OCI-LY3 (cell line): ENCODE measurements at regions not wholly inside any gene's neighbourhood (a gene's known extent, or its start where the extent isn't known, plus 50 kb on each side); places are given as distances from the start of the nearest gene placed in this dataset.
A peak's percentile ranks its signal among the peaks of the same experiment; 100 is the strongest.

Source experiments
- H2AFZ ChIP-seq: fragments of 200-600, 300-600 bp; shearing (Covaris generic); 2 replicates; pipeline ENCODE4 v1.6.0; 2014; ENCODE audit warnings: antibody characterized with exemption, low read depth, low read length
- H3K27ac ChIP-seq: fragments of 200-600, 300-600 bp; sonication (generic); 2 replicates; pipeline ENCODE4 v1.5.1; 2014; ENCODE audit warnings: mild to moderate bottlenecking, low read length, moderate library complexity, mixed read lengths
- H3K27me3 ChIP-seq: fragments of 200-600, 300-600 bp; sonication (generic); 2 replicates; pipeline ENCODE4 v1.6.1; 2014; ENCODE audit warnings: low read depth, low read length, mixed read lengths
- H3K36me3 ChIP-seq: fragments of 200-600, 300-600 bp; sonication (generic); replicated peaks from 2 replicates; pipeline ENCODE3; 2014; ENCODE audit warnings: low read depth, low read length, mixed read lengths
- H3K4me1 ChIP-seq: fragments of 300-600, 200-600 bp; sonication (generic); 2 replicates; pipeline ENCODE4 v1.6.1; 2014; ENCODE audit warnings: low read length, mixed read lengths
- H3K4me2 ChIP-seq: fragments of 200-600, 300-600 bp; sonication (generic); 2 replicates; pipeline ENCODE4 v1.6.1; 2014; ENCODE audit warnings: low read length, mixed read lengths
- H3K4me3 ChIP-seq: fragments of 300-600, 200-600 bp; sonication (generic); 2 replicates; pipeline ENCODE4 v1.5.1; 2014; ENCODE audit warnings: antibody characterized with exemption, mild to moderate bottlenecking, low read length, moderate library complexity
- H3K79me2 ChIP-seq: fragments of 300-600, 200-600 bp; shearing (Covaris generic); 2 replicates; pipeline ENCODE4 v1.6.1; 2014; ENCODE audit warnings: mild to moderate bottlenecking, low read length, mixed read lengths
- H3K9ac ChIP-seq: fragments of 300-600, 200-600 bp; shearing (Covaris generic); 2 replicates; pipeline ENCODE4 v1.6.0; 2014; ENCODE audit warnings: mild to moderate bottlenecking, low read length, moderate library complexity
- H3K9me3 ChIP-seq: fragments of 200-600, 300-600 bp; shearing (Covaris generic); 2 replicates; pipeline ENCODE4 v1.6.1; 2014; ENCODE audit warnings: low read length, mixed read lengths; ENCODE audit not compliant: insufficient read depth
- H4K20me1 ChIP-seq: fragments of 200-600, 300-600 bp; sonication (generic); 2 replicates; pipeline ENCODE4 v1.6.1; 2016; ENCODE audit warnings: low read length, mixed read lengths; ENCODE audit not compliant: insufficient read depth
- EZH2phosphoT487 ChIP-seq: fragments of 200-600 bp; shearing (Covaris generic); IDR thresholded peaks from 2 replicates; pipeline ENCODE4 v1.6.1; 2018; ENCODE audit warnings: antibody characterized with exemption, mixed run types, low read depth
- TF ChIP-seq, protein P1 (sequence below): fragments of 200-600, 300-600 bp; sonication (generic); IDR thresholded peaks from 2 replicates; pipeline ENCODE4 v1.5.1; 2014; ENCODE audit warnings: antibody characterized with exemption, low read length, low read depth

DNA sequence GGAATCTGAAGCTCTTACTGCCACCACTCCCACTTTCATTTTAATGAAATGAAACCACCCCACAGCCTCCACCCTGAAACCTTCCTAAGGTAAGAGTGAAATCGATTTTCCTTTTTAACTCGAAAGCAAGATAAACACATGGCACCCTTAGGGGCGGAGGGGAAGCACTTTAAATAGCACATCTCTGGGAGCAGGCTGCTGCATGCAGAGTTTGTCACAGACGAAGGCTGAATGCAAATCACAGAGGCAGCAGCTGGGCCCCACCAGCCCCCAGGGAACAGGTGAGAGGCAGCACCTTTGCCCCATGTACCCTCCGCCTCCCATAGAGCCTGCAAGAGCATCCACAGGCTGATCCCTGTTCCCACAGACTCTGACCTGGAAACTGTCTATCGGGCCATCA, 60.0 kb upstream of the GRIK3 start:
- no peaks in the 10 kb centered on the region for H4K20me1 ChIP-seq
- peak overlapping the region; percentile 30 for H3K4me2 ChIP-seq
- no peak overlapping the region for H3K4me3 ChIP-seq
- no peak overlapping the region for H3K27ac ChIP-seq
- TF ChIP-seq, protein P1, sequence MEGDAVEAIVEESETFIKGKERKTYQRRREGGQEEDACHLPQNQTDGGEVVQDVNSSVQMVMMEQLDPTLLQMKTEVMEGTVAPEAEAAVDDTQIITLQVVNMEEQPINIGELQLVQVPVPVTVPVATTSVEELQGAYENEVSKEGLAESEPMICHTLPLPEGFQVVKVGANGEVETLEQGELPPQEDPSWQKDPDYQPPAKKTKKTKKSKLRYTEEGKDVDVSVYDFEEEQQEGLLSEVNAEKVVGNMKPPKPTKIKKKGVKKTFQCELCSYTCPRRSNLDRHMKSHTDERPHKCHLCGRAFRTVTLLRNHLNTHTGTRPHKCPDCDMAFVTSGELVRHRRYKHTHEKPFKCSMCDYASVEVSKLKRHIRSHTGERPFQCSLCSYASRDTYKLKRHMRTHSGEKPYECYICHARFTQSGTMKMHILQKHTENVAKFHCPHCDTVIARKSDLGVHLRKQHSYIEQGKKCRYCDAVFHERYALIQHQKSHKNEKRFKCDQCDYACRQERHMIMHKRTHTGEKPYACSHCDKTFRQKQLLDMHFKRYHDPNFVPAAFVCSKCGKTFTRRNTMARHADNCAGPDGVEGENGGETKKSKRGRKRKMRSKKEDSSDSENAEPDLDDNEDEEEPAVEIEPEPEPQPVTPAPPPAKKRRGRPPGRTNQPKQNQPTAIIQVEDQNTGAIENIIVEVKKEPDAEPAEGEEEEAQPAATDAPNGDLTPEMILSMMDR, result no peak
- TF ChIP-seq EZH2phosphoT487, result no peak
- H3K4me1 ChIP-seq, result peaks cover 13% of the 10 kb centered on the region
- H3K9me3 ChIP-seq, result no peaks in the 10 kb centered on the region
- H3K27me3 ChIP-seq, result no peaks in the 10 kb centered on the region
- no peak overlapping the region for H3K9ac ChIP-seq
- H3K79me2 ChIP-seq, result no peaks in the 10 kb centered on the region
- H2AFZ ChIP-seq, result no peak overlapping the region
- no peaks in the 10 kb centered on the region for H3K36me3 ChIP-seq

DNA sequence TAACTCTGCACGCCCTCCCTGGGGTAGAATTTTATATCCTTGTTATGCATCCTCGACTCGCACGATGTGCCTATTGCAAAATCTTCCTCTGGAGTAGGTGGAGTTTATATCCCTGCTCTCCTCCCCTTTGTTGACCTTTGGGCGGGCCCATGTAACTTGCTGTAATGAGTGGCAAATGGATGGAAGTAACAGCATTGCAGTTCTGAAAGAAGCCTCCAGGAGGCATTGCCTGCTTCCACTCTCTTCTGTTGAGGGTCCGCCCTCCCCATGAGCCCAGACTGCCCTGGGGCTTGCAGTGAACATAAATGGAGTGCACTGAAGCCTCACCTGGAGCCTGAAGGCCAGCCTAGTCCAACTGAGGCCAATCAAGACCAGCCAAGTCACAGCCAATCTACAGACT, 62.2 kb upstream of the GRIK3 start:
- Histone ChIP-seq H3K27ac (no peak overlapping the region), H3K36me3 (no peaks in the 10 kb centered on the region), H2AFZ (no peak overlapping the region), H3K79me2 (no peaks in the 10 kb centered on the region), H3K9me3 (no peaks in the 10 kb centered on the region), H3K27me3 (no peaks in the 10 kb centered on the region), H3K9ac (no peak overlapping the region), H3K4me2 (no peak overlapping the region), H4K20me1 (no peaks in the 10 kb centered on the region), H3K4me1 (peaks cover 13% of the 10 kb centered on the region), H3K4me3 (no peak overlapping the region)
- TF ChIP-seq, protein P1, result peak; percentile 50
- no peak for TF ChIP-seq EZH2phosphoT487

DNA sequence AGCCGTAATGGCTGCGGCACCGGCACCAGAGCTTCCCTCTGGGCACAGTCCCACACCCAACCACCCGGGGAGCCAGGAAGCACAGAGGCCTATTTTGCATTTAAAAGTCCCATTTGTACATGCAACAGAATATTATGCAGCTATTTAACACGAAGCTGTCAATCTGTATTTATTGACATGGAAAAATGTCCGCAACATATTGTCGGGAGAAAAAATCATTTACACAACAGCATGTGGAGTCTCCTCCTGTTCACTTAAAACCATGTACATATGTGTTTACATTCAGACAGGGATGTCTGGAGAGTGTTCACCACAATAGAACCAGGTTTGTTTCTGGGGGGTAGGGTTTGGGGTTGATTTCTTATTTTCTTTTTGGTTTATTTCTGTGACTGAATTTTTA, 63.4 kb upstream of the GRIK3 start:
- Histone ChIP-seq H3K79me2 (no peaks in the 10 kb centered on the region), H3K4me2 (no peak overlapping the region), H2AFZ (no peak overlapping the region), H3K9me3 (no peaks in the 10 kb centered on the region), H3K9ac (no peak overlapping the region), H3K4me1 (peaks cover 13% of the 10 kb centered on the region), H3K27me3 (no peaks in the 10 kb centered on the region), H3K36me3 (no peaks in the 10 kb centered on the region), H4K20me1 (no peaks in the 10 kb centered on the region), H3K27ac (no peak overlapping the region), H3K4me3 (no peak overlapping the region)
- no peak for TF ChIP-seq EZH2phosphoT487
- TF ChIP-seq, protein P1, result no peak

DNA sequence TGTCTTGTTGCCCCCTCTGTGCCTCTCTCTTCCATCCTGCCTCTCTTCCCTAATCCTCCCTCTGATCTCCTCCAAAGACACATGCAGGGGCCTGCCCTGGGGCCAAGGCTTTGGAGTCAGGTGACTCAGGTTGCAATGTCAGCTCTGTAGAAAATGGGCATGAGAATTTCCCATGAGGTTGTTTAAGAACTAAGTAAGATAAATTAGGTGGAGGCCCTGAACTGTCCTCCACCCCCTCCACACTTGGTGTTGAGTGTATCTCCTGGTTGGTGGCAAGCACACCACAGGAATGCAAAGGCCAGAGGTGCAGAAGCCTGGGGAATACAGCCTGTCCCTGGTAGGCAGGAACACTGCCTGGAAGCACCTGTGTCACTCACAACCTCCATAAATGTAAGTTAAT, 63.9 kb upstream of the GRIK3 start:
- H3K4me3 ChIP-seq, result no peak overlapping the region
- no peaks in the 10 kb centered on the region for H3K27me3 ChIP-seq
- no peak overlapping the region for H3K9ac ChIP-seq
- H4K20me1 ChIP-seq, result no peaks in the 10 kb centered on the region
- no peak overlapping the region for H3K4me2 ChIP-seq
- no peak overlapping the region for H3K27ac ChIP-seq
- H3K4me1 ChIP-seq, result peaks cover 13% of the 10 kb centered on the region
- H3K79me2 ChIP-seq, result no peaks in the 10 kb centered on the region
- no peaks in the 10 kb centered on the region for H3K9me3 ChIP-seq
- H3K36me3 ChIP-seq, result no peaks in the 10 kb centered on the region
- TF ChIP-seq, protein P1, result no peak
- TF ChIP-seq EZH2phosphoT487, result no peak
- no peak overlapping the region for H2AFZ ChIP-seq
